ENCODE measurements at regions not wholly inside any gene's neighbourhood (a gene's known extent, or its start where the extent isn't known, plus 50 kb on each side); places are given as distances from the start of the nearest gene placed in this dataset.
"Not testable (repeated sequence)": the region's sequence is repeated elsewhere in the genome, so short reads cannot be mapped to it uniquely, and the experiment has no call there.

DNA sequence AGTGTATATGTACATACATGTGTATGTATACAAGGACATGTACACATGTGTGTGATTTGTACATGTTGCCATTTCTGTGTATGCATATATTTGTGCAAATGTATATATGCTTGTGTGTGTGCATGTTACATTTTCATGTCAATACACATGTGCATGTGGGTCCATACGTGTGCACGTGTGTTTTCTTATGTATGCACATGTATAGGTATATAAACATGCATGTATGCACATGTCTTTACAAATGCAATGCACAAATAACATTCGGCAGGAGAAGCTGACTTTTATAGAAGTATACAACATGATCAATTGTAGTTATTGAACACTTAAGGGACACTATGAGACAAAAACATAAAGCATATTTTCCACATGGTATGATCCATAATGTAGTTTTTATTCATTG, 307.4 kb upstream of the SEMA3C start:
- Histone ChIP-seq H3K9ac (ENCODE audit: low read depth in 1 of 2, low read length in 2 of 2) (no peak overlapping the region), H3K27me3 (ENCODE audit: control insufficient read depth in 4 of 4, insufficient read depth in 4 of 4, low read length in 3 of 4) (no peaks in the 10 kb centered on the region), H3K9me3 (ENCODE audit: control insufficient read depth in 4 of 4, low read length in 3 of 4) (no peaks in the 10 kb centered on the region), H3K36me3 (ENCODE audit: control insufficient read depth in 4 of 4, insufficient read depth in 3 of 4, low read depth in 1 of 4, low read length in 3 of 4) (no peaks in the 10 kb centered on the region), H3K4me3 (ENCODE audit: low read depth in 1 of 3, low read length in 3 of 3) (no peak overlapping the region), H3K4me1 (ENCODE audit: control insufficient read depth in 4 of 4, insufficient read depth in 4 of 4, low read length in 3 of 4) (no peaks in the 10 kb centered on the region), H3K27ac (ENCODE audit: low read depth in 1 of 2, low read length in 2 of 2) (no peak overlapping the region)
- TF ChIP-seq EGR1 (IDR thresholded peaks at IDR 0.05; ENCODE audit: low read depth in 2 of 2): no peak
- TF ChIP-seq, protein P1, sequence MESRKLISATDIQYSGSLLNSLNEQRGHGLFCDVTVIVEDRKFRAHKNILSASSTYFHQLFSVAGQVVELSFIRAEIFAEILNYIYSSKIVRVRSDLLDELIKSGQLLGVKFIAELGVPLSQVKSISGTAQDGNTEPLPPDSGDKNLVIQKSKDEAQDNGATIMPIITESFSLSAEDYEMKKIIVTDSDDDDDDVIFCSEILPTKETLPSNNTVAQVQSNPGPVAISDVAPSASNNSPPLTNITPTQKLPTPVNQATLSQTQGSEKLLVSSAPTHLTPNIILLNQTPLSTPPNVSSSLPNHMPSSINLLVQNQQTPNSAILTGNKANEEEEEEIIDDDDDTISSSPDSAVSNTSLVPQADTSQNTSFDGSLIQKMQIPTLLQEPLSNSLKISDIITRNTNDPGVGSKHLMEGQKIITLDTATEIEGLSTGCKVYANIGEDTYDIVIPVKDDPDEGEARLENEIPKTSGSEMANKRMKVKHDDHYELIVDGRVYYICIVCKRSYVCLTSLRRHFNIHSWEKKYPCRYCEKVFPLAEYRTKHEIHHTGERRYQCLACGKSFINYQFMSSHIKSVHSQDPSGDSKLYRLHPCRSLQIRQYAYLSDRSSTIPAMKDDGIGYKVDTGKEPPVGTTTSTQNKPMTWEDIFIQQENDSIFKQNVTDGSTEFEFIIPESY (IDR thresholded peaks at IDR 0.05): no peak
- WGBS: 87% methylated on average over 3 of the region's 3 CpGs
- DNase-seq (ENCODE audit: low spot score): no peak

DNA sequence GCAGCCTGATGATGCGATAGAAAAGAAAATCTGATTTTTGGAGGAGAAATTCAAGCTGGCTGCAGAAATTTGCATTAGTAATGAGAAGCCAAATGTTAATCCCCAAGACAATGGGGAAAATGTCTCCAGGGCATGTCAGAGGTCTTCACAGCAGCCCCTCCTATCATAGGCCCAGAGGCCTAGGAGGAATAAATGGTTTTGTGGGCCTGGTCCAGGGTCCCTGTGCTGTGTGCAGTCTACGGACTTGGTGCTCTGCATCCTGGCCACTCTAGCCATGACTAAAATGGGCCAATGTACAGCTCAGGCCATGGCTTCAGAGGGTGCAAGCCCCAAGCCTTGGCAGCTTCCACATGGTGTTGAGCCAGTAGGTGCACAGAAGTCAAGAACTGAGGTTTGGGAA, 303.8 kb upstream of the SEMA3C start:
- not testable (repeated sequence) for DNase-seq (ENCODE audit: low spot score); H3K27ac ChIP-seq (ENCODE audit: low read depth in 1 of 2, low read length in 2 of 2); H3K9me3 ChIP-seq (ENCODE audit: control insufficient read depth in 4 of 4, low read length in 3 of 4); H3K36me3 ChIP-seq (ENCODE audit: control insufficient read depth in 4 of 4, insufficient read depth in 3 of 4, low read depth in 1 of 4, low read length in 3 of 4); H3K4me1 ChIP-seq (ENCODE audit: control insufficient read depth in 4 of 4, insufficient read depth in 4 of 4, low read length in 3 of 4); H3K27me3 ChIP-seq (ENCODE audit: control insufficient read depth in 4 of 4, insufficient read depth in 4 of 4, low read length in 3 of 4); H3K4me3 ChIP-seq (ENCODE audit: low read depth in 1 of 3, low read length in 3 of 3); H3K9ac ChIP-seq (ENCODE audit: low read depth in 1 of 2, low read length in 2 of 2)
- WGBS: 93% methylated on average over 2 of the region's 2 CpGs

- 58% methylated on average over 3 of the region's 3 CpGs for WGBS
Observed at GRCh38 chr7:81221527-81222217, 302.8 kb upstream of the SEMA3C start.

More at GRCh38 chr7:81221527-81222217, 302.8 kb upstream of the SEMA3C start:
- H3K27me3 ChIP-seq (ENCODE audit: control insufficient read depth in 4 of 4, insufficient read depth in 4 of 4, low read length in 3 of 4): no peaks in the 10 kb centered on the region
- no peaks in the 10 kb centered on the region for H3K9me3 ChIP-seq (ENCODE audit: control insufficient read depth in 4 of 4, low read length in 3 of 4)
- no peaks in the 10 kb centered on the region for H3K4me1 ChIP-seq (ENCODE audit: control insufficient read depth in 4 of 4, insufficient read depth in 4 of 4, low read length in 3 of 4)
- H3K9ac ChIP-seq (ENCODE audit: low read depth in 1 of 2, low read length in 2 of 2): no peak overlapping the region
- no peak overlapping the region for H3K4me3 ChIP-seq (ENCODE audit: low read depth in 1 of 3, low read length in 3 of 3)
- H3K36me3 ChIP-seq (ENCODE audit: control insufficient read depth in 4 of 4, insufficient read depth in 3 of 4, low read depth in 1 of 4, low read length in 3 of 4): no peaks in the 10 kb centered on the region
- TF ChIP-seq RXRA (IDR thresholded peaks at IDR 0.05) (no peak), HNF4A (conservative IDR thresholded peaks at IDR 0.05) (no peak), YY1 (IDR thresholded peaks at IDR 0.05) (no peak), JUND (IDR thresholded peaks at IDR 0.05) (no peak), TAF1 (conservative IDR thresholded peaks at IDR 0.05) (no peak), RAD21 (IDR thresholded peaks at IDR 0.05) (no peak), EGR1 (IDR thresholded peaks at IDR 0.05; ENCODE audit: low read depth in 2 of 2) (no peak), SP1 (IDR thresholded peaks at IDR 0.05) (no peak), ATF3 (IDR thresholded peaks at IDR 0.05) (no peak), NR2F2 (IDR thresholded peaks at IDR 0.05) (no peak), HNF4G (IDR thresholded peaks at IDR 0.05) (no peak), FOXA2 (IDR thresholded peaks at IDR 0.05) (no peak), REST (IDR thresholded peaks at IDR 0.05) (no peak), FOXA1 (IDR thresholded peaks at IDR 0.05) (no peak), GABPA (IDR thresholded peaks at IDR 0.05 in 1 of 2, conservative IDR thresholded peaks at IDR 0.05 in 1 of 2) (no peak)
- TF ChIP-seq, protein P2, sequence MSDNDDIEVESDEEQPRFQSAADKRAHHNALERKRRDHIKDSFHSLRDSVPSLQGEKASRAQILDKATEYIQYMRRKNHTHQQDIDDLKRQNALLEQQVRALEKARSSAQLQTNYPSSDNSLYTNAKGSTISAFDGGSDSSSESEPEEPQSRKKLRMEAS (IDR thresholded peaks at IDR 0.05): no peak
- TF ChIP-seq, protein P1 (IDR thresholded peaks at IDR 0.05): no peak
- TF ChIP-seq, protein P3, sequence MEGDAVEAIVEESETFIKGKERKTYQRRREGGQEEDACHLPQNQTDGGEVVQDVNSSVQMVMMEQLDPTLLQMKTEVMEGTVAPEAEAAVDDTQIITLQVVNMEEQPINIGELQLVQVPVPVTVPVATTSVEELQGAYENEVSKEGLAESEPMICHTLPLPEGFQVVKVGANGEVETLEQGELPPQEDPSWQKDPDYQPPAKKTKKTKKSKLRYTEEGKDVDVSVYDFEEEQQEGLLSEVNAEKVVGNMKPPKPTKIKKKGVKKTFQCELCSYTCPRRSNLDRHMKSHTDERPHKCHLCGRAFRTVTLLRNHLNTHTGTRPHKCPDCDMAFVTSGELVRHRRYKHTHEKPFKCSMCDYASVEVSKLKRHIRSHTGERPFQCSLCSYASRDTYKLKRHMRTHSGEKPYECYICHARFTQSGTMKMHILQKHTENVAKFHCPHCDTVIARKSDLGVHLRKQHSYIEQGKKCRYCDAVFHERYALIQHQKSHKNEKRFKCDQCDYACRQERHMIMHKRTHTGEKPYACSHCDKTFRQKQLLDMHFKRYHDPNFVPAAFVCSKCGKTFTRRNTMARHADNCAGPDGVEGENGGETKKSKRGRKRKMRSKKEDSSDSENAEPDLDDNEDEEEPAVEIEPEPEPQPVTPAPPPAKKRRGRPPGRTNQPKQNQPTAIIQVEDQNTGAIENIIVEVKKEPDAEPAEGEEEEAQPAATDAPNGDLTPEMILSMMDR (IDR thresholded peaks at IDR 0.05; ENCODE audit: low read depth, low read length, missing input control): no peak
- DNase-seq (ENCODE audit: low spot score): no peak
- H3K27ac ChIP-seq (ENCODE audit: low read depth in 1 of 2, low read length in 2 of 2): no peak overlapping the region
